Stimulated activated naive CD8-positive, alpha-beta T cell treated with anti-CD3 and anti-CD28 coated beads, Interleukin-15, Interleukin-2, amounts not matched to agents 100 ng/mL and 50 ng/mL, for 24 hours (primary cell): ENCODE measurements at regions not wholly inside any gene's neighbourhood (a gene's known extent, or its start where the extent isn't known, plus 50 kb on each side); places are given as distances from the start of the nearest gene placed in this dataset.
"Not testable (repeated sequence)": the region's sequence is repeated elsewhere in the genome, so short reads cannot be mapped to it uniquely, and the experiment has no call there.

Experiments used
- H3K27ac Mint-ChIP-seq: one replicate; pipeline ENCODE4 v1.8.0; 2021; ENCODE audit warnings: mild to moderate bottlenecking, mixed read lengths
- H3K27me3 Mint-ChIP-seq: one replicate; pipeline ENCODE4 v1.8.0; 2021; ENCODE audit warnings: mixed read lengths
- H3K36me3 Mint-ChIP-seq: one replicate; pipeline ENCODE4 v1.8.0; 2021; ENCODE audit warnings: low read depth, mixed read lengths
- H3K4me1 Mint-ChIP-seq: one replicate; pipeline ENCODE4 v1.8.0; 2021; ENCODE audit warnings: low read depth, mixed read lengths
- H3K4me3 Mint-ChIP-seq: one replicate; pipeline ENCODE4 v1.8.0; 2021; ENCODE audit warnings: mild to moderate bottlenecking, mixed read lengths
- H3K9me3 Mint-ChIP-seq: one replicate; pipeline ENCODE4 v1.8.0; 2021; ENCODE audit warnings: mixed read lengths

- H3K4me3 Mint-ChIP-seq, result no peak overlapping the region
- no peak overlapping the region for H3K27ac Mint-ChIP-seq
- H3K27me3 Mint-ChIP-seq, result no peaks in the 10 kb centered on the region
- H3K9me3 Mint-ChIP-seq, result peaks cover 3% of the 10 kb centered on the region
- H3K4me1 Mint-ChIP-seq, result no peaks in the 10 kb centered on the region
- no peaks in the 10 kb centered on the region for H3K36me3 Mint-ChIP-seq
Observed at GRCh38 chr9:81320909-81321482, 368.4 kb downstream of the TLE1 start.

- H3K27ac Mint-ChIP-seq, result no peak overlapping the region
- H3K4me3 Mint-ChIP-seq, result no peak overlapping the region
- H3K4me1 Mint-ChIP-seq, result no peaks in the 10 kb centered on the region
- no peaks in the 10 kb centered on the region for H3K27me3 Mint-ChIP-seq
- H3K36me3 Mint-ChIP-seq, result no peaks in the 10 kb centered on the region
- H3K9me3 Mint-ChIP-seq, result peaks cover 20% of the 10 kb centered on the region
Observed at GRCh38 chr9:81318571-81318970, 370.8 kb downstream of the TLE1 start.

- Mint-ChIP-seq H3K4me3 (no peak overlapping the region), H3K27ac (no peak overlapping the region), H3K9me3 (peaks cover 24% of the 10 kb centered on the region), H3K4me1 (no peaks in the 10 kb centered on the region), H3K36me3 (no peaks in the 10 kb centered on the region), H3K27me3 (no peaks in the 10 kb centered on the region)
Observed at GRCh38 chr9:81317939-81318338, 371.4 kb downstream of the TLE1 start.

- H3K4me3 Mint-ChIP-seq, result no peak overlapping the region
- H3K36me3 Mint-ChIP-seq, result no peaks in the 10 kb centered on the region
- no peaks in the 10 kb centered on the region for H3K4me1 Mint-ChIP-seq
- no peaks in the 10 kb centered on the region for H3K27me3 Mint-ChIP-seq
- peaks cover 24% of the 10 kb centered on the region for H3K9me3 Mint-ChIP-seq
- H3K27ac Mint-ChIP-seq, result no peak overlapping the region
Observed at GRCh38 chr9:81317223-81317622, 372.1 kb downstream of the TLE1 start.

GRCh38 chr9:81314490-81314889 is 374.9 kb downstream of the TLE1 start:
- no peaks in the 10 kb centered on the region for H3K27me3 Mint-ChIP-seq
- H3K4me3 Mint-ChIP-seq, result no peak overlapping the region
- H3K9me3 Mint-ChIP-seq, result peaks cover 30% of the 10 kb centered on the region

GRCh38 chr9:81313877-81314276 is 375.5 kb downstream of the TLE1 start:
- Mint-ChIP-seq H3K4me1 (no peaks in the 10 kb centered on the region), H3K36me3 (no peaks in the 10 kb centered on the region)

More at GRCh38 chr9:81314490-81314889, 374.9 kb downstream of the TLE1 start:
- H3K36me3 Mint-ChIP-seq, result no peaks in the 10 kb centered on the region
- H3K27ac Mint-ChIP-seq, result no peak overlapping the region
- no peaks in the 10 kb centered on the region for H3K4me1 Mint-ChIP-seq

GRCh38 chr9:81312346-81312745 is 377.0 kb downstream of the TLE1 start:
- Mint-ChIP-seq H3K4me3 (no peak overlapping the region), H3K9me3 (peaks cover 35% of the 10 kb centered on the region), H3K27ac (no peak overlapping the region), H3K27me3 (no peaks in the 10 kb centered on the region), H3K36me3 (no peaks in the 10 kb centered on the region), H3K4me1 (no peaks in the 10 kb centered on the region)

More at GRCh38 chr9:81313877-81314276, 375.5 kb downstream of the TLE1 start:
- H3K27me3 Mint-ChIP-seq, result no peaks in the 10 kb centered on the region
- H3K27ac Mint-ChIP-seq, result no peak overlapping the region
- H3K4me3 Mint-ChIP-seq, result no peak overlapping the region
- H3K9me3 Mint-ChIP-seq, result peaks cover 35% of the 10 kb centered on the region

- H3K27me3 Mint-ChIP-seq, result no peaks in the 10 kb centered on the region
- H3K36me3 Mint-ChIP-seq, result no peaks in the 10 kb centered on the region
- H3K4me3 Mint-ChIP-seq, result no peak overlapping the region
- H3K27ac Mint-ChIP-seq, result no peak overlapping the region
- peaks cover 13% of the 10 kb centered on the region for H3K9me3 Mint-ChIP-seq
- H3K4me1 Mint-ChIP-seq, result no peaks in the 10 kb centered on the region
Observed at GRCh38 chr9:81308404-81308803, 380.9 kb downstream of the TLE1 start.

GRCh38 chr9:81307791-81308190 is 381.6 kb downstream of the TLE1 start:
- peaks cover 11% of the 10 kb centered on the region for H3K9me3 Mint-ChIP-seq
- not testable (repeated sequence) for H3K4me3 Mint-ChIP-seq, H3K27me3 Mint-ChIP-seq, H3K36me3 Mint-ChIP-seq, H3K4me1 Mint-ChIP-seq, H3K27ac Mint-ChIP-seq

- no peak overlapping the region for H3K4me3 Mint-ChIP-seq
Observed at GRCh38 chr9:81305561-81306182, 383.7 kb downstream of the TLE1 start.

GRCh38 chr9:81303658-81304057 is 385.7 kb downstream of the TLE1 start:
- Mint-ChIP-seq H3K27me3 (no peaks in the 10 kb centered on the region), H3K4me3 (no peak overlapping the region), H3K27ac (no peak overlapping the region)

More at GRCh38 chr9:81305561-81306182, 383.7 kb downstream of the TLE1 start:
- Mint-ChIP-seq H3K27ac (no peak overlapping the region), H3K27me3 (no peaks in the 10 kb centered on the region), H3K4me1 (no peaks in the 10 kb centered on the region), H3K36me3 (no peaks in the 10 kb centered on the region), H3K9me3 (peaks cover 11% of the 10 kb centered on the region)

GRCh38 chr9:81293651-81294050 is 395.7 kb downstream of the TLE1 start:
- no peaks in the 10 kb centered on the region for H3K27me3 Mint-ChIP-seq
- H3K27ac Mint-ChIP-seq, result no peak overlapping the region
- no peaks in the 10 kb centered on the region for H3K36me3 Mint-ChIP-seq
- H3K9me3 Mint-ChIP-seq, result peaks cover 13% of the 10 kb centered on the region
- no peak overlapping the region for H3K4me3 Mint-ChIP-seq
- no peaks in the 10 kb centered on the region for H3K4me1 Mint-ChIP-seq

More at GRCh38 chr9:81303658-81304057, 385.7 kb downstream of the TLE1 start:
- no peaks in the 10 kb centered on the region for H3K9me3 Mint-ChIP-seq
- H3K36me3 Mint-ChIP-seq, result no peaks in the 10 kb centered on the region
- H3K4me1 Mint-ChIP-seq, result no peaks in the 10 kb centered on the region

- H3K9me3 Mint-ChIP-seq, result peaks cover 13% of the 10 kb centered on the region
- no peaks in the 10 kb centered on the region for H3K4me1 Mint-ChIP-seq
- no peak overlapping the region for H3K27ac Mint-ChIP-seq
- no peaks in the 10 kb centered on the region for H3K27me3 Mint-ChIP-seq
- H3K36me3 Mint-ChIP-seq, result no peaks in the 10 kb centered on the region
- H3K4me3 Mint-ChIP-seq, result no peak overlapping the region
Observed at GRCh38 chr9:81292056-81292805, 397.1 kb downstream of the TLE1 start.

GRCh38 chr9:81289622-81290021 is 399.7 kb downstream of the TLE1 start:
- H3K27me3 Mint-ChIP-seq, result no peaks in the 10 kb centered on the region
- no peaks in the 10 kb centered on the region for H3K36me3 Mint-ChIP-seq
- peaks cover 13% of the 10 kb centered on the region for H3K9me3 Mint-ChIP-seq
- H3K4me3 Mint-ChIP-seq, result no peak overlapping the region
- no peaks in the 10 kb centered on the region for H3K4me1 Mint-ChIP-seq
- H3K27ac Mint-ChIP-seq, result no peak overlapping the region

GRCh38 chr9:81268048-81268447 is 421.3 kb downstream of the TLE1 start:
- no peaks in the 10 kb centered on the region for H3K4me1 Mint-ChIP-seq
- no peaks in the 10 kb centered on the region for H3K36me3 Mint-ChIP-seq
- no peaks in the 10 kb centered on the region for H3K27me3 Mint-ChIP-seq
- H3K27ac Mint-ChIP-seq, result no peak overlapping the region
- no peak overlapping the region for H3K4me3 Mint-ChIP-seq
- H3K9me3 Mint-ChIP-seq, result peaks cover 8% of the 10 kb centered on the region
